Fibroblast of skin of right biceps (primary cell): ENCODE measurements at regions not wholly inside any gene's neighbourhood (a gene's known extent, or its start where the extent isn't known, plus 50 kb on each side); places are given as distances from the start of the nearest gene placed in this dataset.

Experiments used
- DNase-seq: peaks from one replicate; pipeline ENCODE4 v3.0.0-alpha.2; 2013

- DNase-seq = peak; percentile 3
Measured at GRCh38 chr9:126275386-126276001, 51.1 kb upstream of the MVB12B start.

GRCh38 chr9:126276056-126276728, 50.4 kb upstream of the MVB12B start:
- DNase-seq = no peak
